ENCODE measurements at regions not wholly inside any gene's neighbourhood (a gene's known extent, or its start where the extent isn't known, plus 50 kb on each side); places are given as distances from the start of the nearest gene placed in this dataset.

GRCh38 chr6:92688342-92688741 lies 731.0 kb downstream of the EPHA7 start:
- TF ChIP-seq GATA2 (IDR thresholded peaks at IDR 0.05; ENCODE audit: low read depth, low read length) (no peak), GATA3 (IDR thresholded peaks at IDR 0.05; ENCODE audit: low read depth, low read length) (no peak)
